Activated CD4-positive, CD25-positive, alpha-beta regulatory T cell treated with anti-CD3 and anti-CD28 coated beads, Interleukin-2, amount 50 U/mL, for 24 hours (primary cell): ENCODE measurements at regions not wholly inside any gene's neighbourhood (a gene's known extent, or its start where the extent isn't known, plus 50 kb on each side); places are given as distances from the start of the nearest gene placed in this dataset.
"Not testable (repeated sequence)": the region's sequence is repeated elsewhere in the genome, so short reads cannot be mapped to it uniquely, and the experiment has no call there.

Experiments
- ATAC-seq, 2 donors: fragments of 150-1000 bp; cut with Tn5 transposase; one replicate each; pipeline ENCODE4 v1.10.0; 2021; ENCODE audit warnings: mild to moderate bottlenecking in 1 of 2, moderate library complexity in 1 of 2

- no peak for ATAC-seq
Measured at GRCh38 chr20:40634891-40635290, 54.1 kb downstream of the MAFB start.

- no peak for ATAC-seq
Measured at GRCh38 chr20:40633123-40633850, 55.7 kb downstream of the MAFB start.

- ATAC-seq, result no peak
Measured at GRCh38 chr20:40632346-40632976, 56.6 kb downstream of the MAFB start.

- ATAC-seq, result no peak
Measured at GRCh38 chr20:40631119-40631631, 57.9 kb downstream of the MAFB start.

- ATAC-seq, result no peak
Measured at GRCh38 chr20:40630713-40631112, 58.3 kb downstream of the MAFB start.

- no peak for ATAC-seq
Measured at GRCh38 chr20:40630099-40630498, 58.9 kb downstream of the MAFB start.

GRCh38 chr20:40628877-40629276 is 60.2 kb downstream of the MAFB start:
- no peak for ATAC-seq

- not testable (repeated sequence) for ATAC-seq
Measured at GRCh38 chr20:40619053-40619452, 70.0 kb downstream of the MAFB start.

- ATAC-seq, result no peak
Measured at GRCh38 chr20:40617594-40617993, 71.4 kb downstream of the MAFB start.

GRCh38 chr20:40612837-40613236 is 76.2 kb downstream of the MAFB start:
- no peak for ATAC-seq

- no peak for ATAC-seq
Measured at GRCh38 chr20:40612247-40612646, 76.8 kb downstream of the MAFB start.

- ATAC-seq, result no peak
Measured at GRCh38 chr20:40610730-40611129, 78.3 kb downstream of the MAFB start.

GRCh38 chr20:40607927-40608326 is 81.1 kb downstream of the MAFB start:
- no peak for ATAC-seq

GRCh38 chr20:40606660-40607059 is 82.4 kb downstream of the MAFB start:
- ATAC-seq, result no peak

GRCh38 chr20:40606237-40606636 is 82.8 kb downstream of the MAFB start:
- no peak for ATAC-seq

- ATAC-seq, result no peak
Measured at GRCh38 chr20:40604416-40604815, 84.6 kb downstream of the MAFB start.

GRCh38 chr20:40603057-40603651 is 85.9 kb downstream of the MAFB start:
- no peak for ATAC-seq

- ATAC-seq, result no peak
Measured at GRCh38 chr20:40602381-40602780, 86.7 kb downstream of the MAFB start.

- no peak for ATAC-seq
Measured at GRCh38 chr20:40600441-40601219, 88.4 kb downstream of the MAFB start.

GRCh38 chr20:40599987-40600386 is 89.0 kb downstream of the MAFB start:
- no peak for ATAC-seq

- ATAC-seq, result no peak
Measured at GRCh38 chr20:40592941-40593340, 96.1 kb downstream of the MAFB start.

- no peak for ATAC-seq
Measured at GRCh38 chr20:40591536-40591935, 97.5 kb downstream of the MAFB start.

GRCh38 chr20:40591119-40591518 is 97.9 kb downstream of the MAFB start:
- no peak for ATAC-seq
